Right atrium auricular region (tissue), 2 donors: ENCODE measurements at regions not wholly inside any gene's neighbourhood (a gene's known extent, or its start where the extent isn't known, plus 50 kb on each side); places are given as distances from the start of the nearest gene placed in this dataset.

Experiments
- DNase-seq: peaks from one replicate; pipeline ENCODE4 v3.0.0-alpha.2; 2019; ENCODE audit warnings: low spot score
- H3K27ac ChIP-seq, 2 donors: fragments of 200-600 bp; sonication (generic); 1 replicate in 1 of 2; 2 replicates in 1 of 2; pipeline ENCODE4 v1.5.1; 2016 to 2019
- H3K27me3 ChIP-seq, 2 donors: fragments of 200-600 bp; sonication (generic); one replicate each; pipeline versions ENCODE4 v1.5.1 to v1.6.0; 2017 to 2019
- H3K36me3 ChIP-seq: fragments of 200-600 bp; sonication (generic); one replicate; pipeline ENCODE4 v1.5.1; 2016
- H3K4me1 ChIP-seq, 2 donors: fragments of 200-600 bp; sonication (generic); one replicate each; pipeline versions ENCODE4 v1.5.1 to v1.6.0; 2017 to 2019
- H3K4me3 ChIP-seq, 2 donors: fragments of 200-600 bp; sonication (generic); 1 replicate in 1 of 2; 2 replicates in 1 of 2; pipeline ENCODE4 v1.5.1; 2017 to 2019; ENCODE audit warnings: mild to moderate bottlenecking in 1 of 2, moderate library complexity in 1 of 2
- H3K9me3 ChIP-seq, 2 donors: fragments of 200-600 bp; sonication (generic); one replicate each; pipeline ENCODE4 v1.5.1; 2019
- TF ChIP-seq, protein P1 (sequence below), 2 donors: fragments of 200-600 bp; sonication (generic); IDR thresholded peaks; one replicate each; pipeline ENCODE4 v1.5.1; 2019; ENCODE audit warnings: antibody characterized with exemption in 2 of 2

DNA sequence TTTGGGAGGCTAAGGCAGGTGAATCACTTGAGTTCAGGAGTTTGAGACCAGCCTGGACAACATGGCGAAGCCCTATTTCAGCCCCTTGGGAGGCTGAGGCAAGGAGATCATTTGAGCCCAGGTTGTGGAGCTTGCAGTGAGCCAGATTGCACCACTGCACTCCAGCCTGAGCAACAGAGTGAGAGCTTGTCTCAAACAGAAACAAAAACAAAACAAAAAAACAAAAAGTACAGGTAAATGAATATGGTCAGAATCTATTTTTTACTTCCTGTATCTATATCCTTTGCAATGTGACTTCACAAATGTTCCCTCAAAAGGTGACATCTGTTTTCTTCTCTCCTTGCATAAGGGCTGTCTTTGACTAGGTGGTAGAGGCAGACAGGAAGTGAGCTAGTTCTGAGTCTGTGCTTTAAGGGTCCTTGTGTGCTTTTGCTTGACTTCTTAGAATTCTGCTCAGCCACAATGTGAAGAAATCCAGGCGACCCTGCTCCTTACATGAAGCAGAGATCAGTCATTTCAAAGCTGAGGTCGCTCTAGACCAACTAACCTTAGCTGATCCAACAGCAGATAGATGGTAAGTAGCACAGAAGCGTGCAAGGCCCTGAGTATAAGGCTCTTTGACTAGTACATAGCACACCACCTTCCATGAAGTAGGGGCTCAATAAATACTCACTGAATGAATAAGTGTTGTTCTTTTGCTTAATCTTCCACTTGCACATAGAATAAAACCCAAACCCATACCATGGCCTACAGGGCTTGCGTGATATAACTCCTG lies 423.2 kb upstream of the PCDH15 start:
- H3K27me3 ChIP-seq, result no peaks in the 10 kb centered on the region
- no peak for DNase-seq
- no peaks in the 10 kb centered on the region for H3K36me3 ChIP-seq
- TF ChIP-seq, protein P1, sequence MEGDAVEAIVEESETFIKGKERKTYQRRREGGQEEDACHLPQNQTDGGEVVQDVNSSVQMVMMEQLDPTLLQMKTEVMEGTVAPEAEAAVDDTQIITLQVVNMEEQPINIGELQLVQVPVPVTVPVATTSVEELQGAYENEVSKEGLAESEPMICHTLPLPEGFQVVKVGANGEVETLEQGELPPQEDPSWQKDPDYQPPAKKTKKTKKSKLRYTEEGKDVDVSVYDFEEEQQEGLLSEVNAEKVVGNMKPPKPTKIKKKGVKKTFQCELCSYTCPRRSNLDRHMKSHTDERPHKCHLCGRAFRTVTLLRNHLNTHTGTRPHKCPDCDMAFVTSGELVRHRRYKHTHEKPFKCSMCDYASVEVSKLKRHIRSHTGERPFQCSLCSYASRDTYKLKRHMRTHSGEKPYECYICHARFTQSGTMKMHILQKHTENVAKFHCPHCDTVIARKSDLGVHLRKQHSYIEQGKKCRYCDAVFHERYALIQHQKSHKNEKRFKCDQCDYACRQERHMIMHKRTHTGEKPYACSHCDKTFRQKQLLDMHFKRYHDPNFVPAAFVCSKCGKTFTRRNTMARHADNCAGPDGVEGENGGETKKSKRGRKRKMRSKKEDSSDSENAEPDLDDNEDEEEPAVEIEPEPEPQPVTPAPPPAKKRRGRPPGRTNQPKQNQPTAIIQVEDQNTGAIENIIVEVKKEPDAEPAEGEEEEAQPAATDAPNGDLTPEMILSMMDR (IDR thresholded peaks at IDR 0.05), result no peak
- H3K27ac ChIP-seq, result no peak overlapping the region
- H3K4me3 ChIP-seq, result no peak overlapping the region
- no peaks in the 10 kb centered on the region for H3K9me3 ChIP-seq
- no peaks in the 10 kb centered on the region for H3K4me1 ChIP-seq

DNA sequence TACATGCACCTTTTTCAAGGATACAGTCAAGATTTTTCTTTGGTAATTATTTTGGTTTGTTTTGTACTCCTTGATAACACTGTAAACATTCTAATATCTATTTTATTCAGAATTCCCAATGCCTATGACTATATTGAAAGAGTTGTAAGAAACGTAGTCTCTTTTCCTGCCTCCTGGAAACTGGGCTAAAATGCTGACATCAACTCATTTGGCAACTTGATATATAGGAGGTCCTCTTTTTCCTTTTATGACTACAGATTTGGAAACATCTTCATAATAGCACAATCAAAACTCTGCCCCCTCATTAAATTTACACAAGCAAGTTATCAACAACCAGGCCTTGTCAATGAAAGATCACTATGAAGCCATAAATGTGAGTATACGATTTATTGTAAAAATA lies 422.3 kb upstream of the PCDH15 start:
- Histone ChIP-seq H3K9me3 (no peaks in the 10 kb centered on the region), H3K4me1 (no peaks in the 10 kb centered on the region), H3K27ac (no peak overlapping the region), H3K4me3 (no peak overlapping the region), H3K27me3 (no peaks in the 10 kb centered on the region), H3K36me3 (no peaks in the 10 kb centered on the region)
- TF ChIP-seq, protein P1 (IDR thresholded peaks at IDR 0.05), result no peak
- DNase-seq, result no peak

DNA sequence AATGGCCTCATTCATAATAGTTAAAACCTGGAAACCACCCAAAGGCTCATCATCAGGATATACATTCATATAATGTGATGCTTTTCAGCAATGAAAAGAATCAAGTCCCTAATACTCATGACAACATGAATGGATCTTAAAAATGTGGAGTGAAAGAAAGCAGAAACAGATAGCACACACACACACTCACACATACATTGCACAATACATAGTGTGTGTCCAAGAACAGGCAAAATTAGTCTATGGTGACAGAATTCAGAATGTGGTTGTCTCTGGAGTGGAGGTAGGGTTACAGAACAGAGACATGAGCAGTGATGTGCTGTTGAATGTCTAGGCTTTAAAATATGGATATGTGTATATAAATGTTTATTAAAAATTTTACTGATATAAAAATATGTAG lies 419.9 kb upstream of the PCDH15 start:
- Histone ChIP-seq H3K36me3 (no peaks in the 10 kb centered on the region), H3K4me1 (no peaks in the 10 kb centered on the region), H3K9me3 (no peaks in the 10 kb centered on the region), H3K4me3 (no peak overlapping the region), H3K27ac (no peak overlapping the region), H3K27me3 (no peaks in the 10 kb centered on the region)
- no peak for DNase-seq
- TF ChIP-seq, protein P1 (IDR thresholded peaks at IDR 0.05), result no peak

DNA sequence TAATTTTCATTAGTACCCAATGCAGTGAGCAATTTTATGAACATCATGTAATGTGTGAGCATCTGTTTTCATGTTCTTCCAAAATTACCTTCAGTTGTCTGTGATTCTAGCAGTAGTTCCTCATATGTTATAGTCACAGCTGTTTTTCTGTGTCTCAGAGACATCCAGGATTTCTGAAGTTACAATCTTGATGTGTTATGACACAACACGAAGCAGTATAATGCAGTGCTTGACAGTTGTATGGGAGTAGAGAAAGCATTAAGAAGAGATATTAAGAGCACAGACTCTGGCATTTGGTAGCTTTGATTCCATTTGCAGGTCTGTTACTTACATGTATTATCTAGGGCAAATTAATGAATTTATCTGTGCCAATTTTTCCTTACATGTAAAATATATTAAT lies 414.7 kb upstream of the PCDH15 start:
- Histone ChIP-seq H3K4me3 (no peak overlapping the region), H3K9me3 (no peaks in the 10 kb centered on the region), H3K27ac (no peak overlapping the region), H3K36me3 (no peaks in the 10 kb centered on the region), H3K27me3 (no peaks in the 10 kb centered on the region), H3K4me1 (no peaks in the 10 kb centered on the region)
- DNase-seq, result no peak
- TF ChIP-seq, protein P1 (IDR thresholded peaks at IDR 0.05), result no peak

DNA sequence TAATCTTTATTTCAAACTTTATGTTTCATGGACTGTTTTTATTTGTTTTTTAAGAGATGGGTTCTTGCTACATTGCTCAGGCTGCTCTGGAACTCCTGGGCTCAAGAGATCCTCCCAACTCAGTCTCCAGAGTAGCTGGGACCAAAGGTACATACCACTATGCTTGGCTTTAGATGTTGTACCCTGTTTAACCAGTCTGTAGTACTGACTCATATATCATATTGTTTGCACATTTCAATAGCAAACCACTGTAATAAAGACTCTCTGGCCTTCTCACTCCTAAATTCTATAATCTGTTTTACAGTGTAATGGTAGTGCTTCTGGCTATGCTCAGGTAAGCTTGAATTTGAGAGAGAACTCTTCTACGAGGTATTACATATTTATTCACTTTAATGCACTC lies 413.6 kb upstream of the PCDH15 start:
- TF ChIP-seq, protein P1 (IDR thresholded peaks at IDR 0.05), result no peak
- Histone ChIP-seq H3K36me3 (no peaks in the 10 kb centered on the region), H3K4me1 (no peaks in the 10 kb centered on the region), H3K27ac (no peak overlapping the region), H3K27me3 (no peaks in the 10 kb centered on the region), H3K9me3 (no peaks in the 10 kb centered on the region), H3K4me3 (no peak overlapping the region)
- DNase-seq, result no peak

DNA sequence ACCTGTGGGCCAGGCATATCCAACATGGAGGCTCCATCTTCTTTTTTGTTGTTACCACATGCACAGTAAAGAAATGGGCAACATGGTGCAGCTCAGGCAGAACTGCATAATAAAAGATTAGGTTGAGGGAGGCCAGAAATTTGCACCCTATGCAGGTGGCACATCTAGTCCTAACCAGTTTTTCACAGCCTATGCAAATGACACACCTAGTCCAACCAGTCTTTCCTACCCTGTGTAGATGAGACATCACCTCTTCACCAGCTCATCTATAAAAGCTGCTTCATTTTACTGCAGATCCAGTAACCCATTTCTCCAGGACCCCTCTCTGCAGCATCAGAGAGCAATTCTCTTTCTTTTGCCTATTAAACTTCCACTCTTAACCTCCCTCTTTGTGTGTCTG lies 411.0 kb upstream of the PCDH15 start:
- H3K4me3 ChIP-seq, result no peak overlapping the region
- DNase-seq, result no peak
- H3K27me3 ChIP-seq, result no peaks in the 10 kb centered on the region
- TF ChIP-seq, protein P1 (IDR thresholded peaks at IDR 0.05), result no peak
- H3K4me1 ChIP-seq, result no peaks in the 10 kb centered on the region
- H3K9me3 ChIP-seq, result no peaks in the 10 kb centered on the region
- no peaks in the 10 kb centered on the region for H3K36me3 ChIP-seq
- no peak overlapping the region for H3K27ac ChIP-seq
